ENCODE measurements at regions not wholly inside any gene's neighbourhood (a gene's known extent, or its start where the extent isn't known, plus 50 kb on each side); places are given as distances from the start of the nearest gene placed in this dataset.

- TF ChIP-seq CTCF (IDR thresholded peaks at IDR 0.05), result no peak
- TF ChIP-seq EZH2 (IDR thresholded peaks at IDR 0.05; ENCODE audit: borderline replicate concordance, insufficient read depth, low read depth, low read length, poor library complexity, severe bottlenecking), result no peak
Observed at GRCh38 chr9:86632537-86632936, 278.3 kb upstream of the TUT7 start.
